HG02973 (cell line): ENCODE measurements at regions not wholly inside any gene's neighbourhood (a gene's known extent, or its start where the extent isn't known, plus 50 kb on each side); places are given as distances from the start of the nearest gene placed in this dataset.
"Not testable (repeated sequence)": the region's sequence is repeated elsewhere in the genome, so short reads cannot be mapped to it uniquely, and the experiment has no call there.

ENCODE experiments used
- ATAC-seq: cut with Tn5 transposase; IDR thresholded peaks from one replicate; pipeline ENCODE4 v1.9.1; 2021; ENCODE audit warnings: moderate library complexity; ENCODE audit not compliant: unreplicated experiment

DNA sequence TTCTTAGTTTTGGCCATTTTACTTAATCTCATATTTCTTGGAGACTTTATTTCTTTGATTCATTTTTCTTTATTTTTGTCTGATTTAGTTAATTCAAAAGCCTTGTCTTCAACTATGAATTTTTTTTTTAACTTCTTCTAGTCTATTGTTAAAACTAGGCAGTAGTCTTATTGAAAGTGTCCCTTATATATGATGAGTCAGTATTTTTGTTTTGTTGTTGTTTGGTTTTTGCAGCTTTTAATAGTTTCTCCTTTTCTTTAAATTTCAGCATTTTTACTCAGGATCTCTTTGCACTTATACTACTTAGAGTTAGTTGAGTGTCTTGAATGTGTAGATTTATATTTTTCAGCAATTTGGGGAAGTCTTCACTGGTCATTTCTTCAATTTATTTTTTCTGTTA lies 758.5 kb upstream of the CDH8 start:
- no peak for ATAC-seq

DNA sequence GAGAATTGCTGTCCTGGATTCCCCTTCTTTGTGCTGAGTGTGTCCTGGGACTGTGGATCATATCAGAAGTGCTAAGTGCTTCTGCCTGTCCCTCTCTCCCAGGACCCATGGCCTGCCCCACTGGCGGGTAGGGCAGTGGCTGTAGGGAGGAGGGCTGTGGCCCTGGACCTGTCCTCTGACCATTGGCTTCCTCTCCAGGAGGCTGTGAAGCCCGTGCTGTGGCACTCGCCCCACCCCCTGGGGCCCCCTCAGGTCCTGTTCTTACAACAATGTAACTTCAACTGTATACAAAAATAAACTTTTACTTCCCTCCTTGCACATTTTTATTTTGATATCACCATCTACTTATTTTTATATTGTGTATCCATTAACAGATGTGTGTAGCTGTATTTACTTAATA lies 743.8 kb upstream of the CDH8 start:
- not testable (repeated sequence) for ATAC-seq

DNA sequence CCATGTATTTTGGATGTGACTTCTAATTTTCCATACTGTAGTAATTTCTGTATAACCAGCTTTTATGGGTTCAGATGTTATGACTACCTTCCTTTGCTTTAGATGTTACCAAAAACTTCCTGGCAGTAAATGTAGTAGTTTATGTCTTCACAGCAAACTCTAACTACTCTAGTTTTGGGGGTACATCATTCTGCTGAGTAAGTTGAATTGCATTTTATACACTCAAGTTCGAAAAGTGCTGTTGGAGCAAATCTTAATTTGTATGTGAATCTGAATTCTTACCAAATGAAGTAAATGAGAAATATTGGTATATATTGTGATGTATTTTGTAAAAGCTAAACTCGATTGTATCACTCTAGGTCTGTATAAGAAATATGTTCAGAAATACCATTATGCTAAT lies 728.3 kb upstream of the CDH8 start:
- ATAC-seq: no peak

DNA sequence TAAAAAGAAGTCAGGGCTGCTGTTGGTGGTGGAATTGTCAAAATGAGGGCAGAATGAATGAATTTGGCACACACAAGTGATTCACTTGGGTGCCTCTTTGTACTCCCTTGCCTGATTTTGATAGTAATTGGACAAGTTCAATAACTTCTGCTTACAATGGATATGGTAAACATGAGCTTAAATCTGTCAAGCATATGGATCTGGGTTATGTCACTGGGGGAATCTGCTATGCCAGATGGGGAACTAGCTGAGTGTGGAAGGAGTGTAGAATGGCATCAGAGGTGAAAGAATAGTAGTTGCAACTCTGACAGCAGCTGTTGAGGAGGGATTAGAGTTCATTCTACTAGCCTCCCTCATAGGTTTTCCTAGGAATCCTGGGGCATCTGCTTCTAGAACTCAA lies 724.2 kb upstream of the CDH8 start:
- no peak for ATAC-seq

DNA sequence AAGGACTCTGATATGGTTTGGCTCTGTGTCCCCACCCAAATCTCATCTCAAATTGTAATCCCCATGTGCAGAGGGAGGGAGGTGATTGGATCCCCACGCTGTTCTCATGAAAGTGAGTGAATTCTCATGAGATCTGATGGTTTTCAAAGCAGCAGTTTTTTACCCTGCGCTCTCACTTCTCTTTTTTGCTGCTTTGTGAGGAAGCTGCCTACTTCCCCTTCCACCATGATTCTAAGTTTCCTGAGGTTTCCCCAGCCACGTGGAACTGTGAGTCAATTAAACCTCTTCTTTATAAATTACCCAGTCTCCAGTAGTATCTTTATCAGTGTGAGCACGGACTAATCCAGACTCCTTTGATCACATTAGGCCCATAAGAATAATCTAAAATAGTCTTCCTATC lies 719.7 kb upstream of the CDH8 start:
- ATAC-seq: no peak

DNA sequence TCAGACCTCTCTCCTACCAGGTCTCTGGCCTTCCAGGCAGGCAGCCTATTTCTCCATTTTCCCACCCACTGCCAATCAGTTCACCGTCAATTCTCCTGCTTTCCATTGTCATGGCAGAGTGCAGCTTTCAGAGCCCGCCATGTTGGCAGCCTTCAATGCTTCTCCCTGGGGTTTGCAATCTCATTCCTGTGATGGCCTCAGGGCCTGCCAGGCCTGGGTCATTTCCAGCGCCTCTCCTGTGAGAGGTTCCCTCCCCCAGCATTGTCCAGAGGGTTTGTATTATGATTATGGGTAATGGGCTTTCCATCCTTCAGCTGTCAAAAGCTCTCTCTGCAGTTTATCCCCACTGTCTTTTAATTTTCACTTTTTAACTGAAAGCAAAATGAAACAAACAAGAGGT lies 716.6 kb upstream of the CDH8 start:
- ATAC-seq: no peak

DNA sequence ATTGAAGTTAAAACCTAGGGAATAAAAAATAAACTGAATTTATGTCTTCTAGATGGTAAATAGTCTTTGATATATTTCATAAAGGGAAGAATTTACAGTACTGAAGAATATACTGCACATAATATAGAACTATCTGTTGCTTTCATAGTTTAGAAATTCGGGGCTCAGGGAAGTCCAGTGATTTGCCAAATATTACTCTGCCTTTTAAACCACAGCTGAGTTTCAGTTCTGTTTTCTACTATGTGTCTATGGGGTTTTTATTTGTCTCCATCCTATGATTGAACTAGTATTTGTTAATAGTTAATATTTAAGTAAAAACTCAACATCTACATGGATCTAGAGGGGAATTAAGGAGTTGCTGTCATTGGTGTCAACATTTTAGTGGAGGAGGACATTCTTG lies 715.0 kb upstream of the CDH8 start:
- no peak for ATAC-seq

DNA sequence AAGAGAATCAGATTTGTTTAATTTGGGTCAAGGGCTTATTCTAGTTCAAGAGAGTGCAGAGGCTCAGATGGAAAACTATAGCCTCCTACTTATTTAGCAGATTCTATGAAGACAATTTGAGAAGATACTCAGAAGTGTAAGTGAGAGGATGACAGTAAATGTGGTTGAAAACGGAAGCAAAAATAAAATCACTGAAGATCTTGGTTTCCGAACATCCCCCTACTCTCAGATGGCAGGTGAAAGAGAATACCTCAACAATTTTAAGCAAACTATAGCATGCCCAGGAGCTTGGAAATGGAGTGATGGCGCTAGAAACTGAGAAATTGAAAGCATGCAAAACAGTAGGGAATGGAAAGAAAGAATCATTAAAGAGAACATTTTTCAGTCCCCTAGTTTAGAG lies 705.5 kb upstream of the CDH8 start:
- no peak for ATAC-seq

DNA sequence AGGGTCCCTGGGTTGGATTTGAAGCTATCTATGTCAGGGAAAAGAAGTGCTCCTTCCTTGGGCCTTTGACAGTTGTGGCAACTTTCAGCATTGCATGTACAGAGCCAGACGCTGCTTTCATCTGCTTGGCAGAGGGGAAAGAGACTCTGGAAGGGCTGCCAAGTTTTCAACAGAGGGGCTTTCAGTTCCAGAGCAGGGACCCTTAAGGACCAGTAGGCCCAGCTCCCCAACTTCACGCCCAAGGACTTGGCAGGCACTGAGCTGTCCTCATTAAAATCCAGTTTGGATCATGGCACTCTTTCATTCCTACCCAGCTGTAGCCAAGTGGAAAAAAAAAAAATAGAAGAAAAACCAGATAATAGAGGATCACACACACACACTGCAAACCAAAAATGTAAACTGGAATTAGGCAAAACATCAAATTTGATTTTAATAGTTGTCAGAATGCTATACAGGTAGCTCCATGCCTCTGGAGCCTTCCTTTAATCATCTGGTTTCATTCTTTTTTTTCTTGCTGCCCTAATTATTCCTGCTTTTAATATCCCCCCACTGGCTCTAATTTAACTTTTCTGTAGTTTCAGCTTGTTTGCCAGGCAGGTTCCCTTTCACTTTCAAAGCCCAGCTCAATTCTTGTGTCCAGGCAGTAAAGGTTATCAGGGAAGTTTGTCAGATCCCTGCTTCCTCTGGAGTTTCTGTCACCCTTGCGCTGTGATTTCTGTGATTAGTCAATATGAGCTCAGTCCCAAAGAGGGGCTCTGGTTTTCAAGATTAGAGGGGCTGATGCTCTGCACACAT lies 702.6 kb upstream of the CDH8 start:
- ATAC-seq: no peak

DNA sequence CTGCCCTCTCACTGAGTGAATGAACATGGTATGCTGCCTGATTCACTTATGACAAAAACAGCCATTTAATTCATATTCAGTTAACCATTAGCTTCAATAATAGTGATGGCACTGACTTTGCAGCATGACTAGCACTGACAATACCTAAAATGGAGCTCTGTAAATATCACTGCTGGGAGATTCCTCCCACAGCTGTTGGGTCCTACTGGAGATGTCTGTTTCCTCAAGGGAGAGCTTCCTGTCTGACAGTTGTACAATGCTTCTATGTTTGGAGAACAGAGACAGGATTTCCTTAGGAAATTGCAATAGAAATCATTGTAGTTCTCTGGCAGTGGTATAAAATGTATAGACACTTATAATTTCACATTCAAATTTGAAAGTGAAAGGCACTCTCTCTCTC lies 695.9 kb upstream of the CDH8 start:
- ATAC-seq: no peak

DNA sequence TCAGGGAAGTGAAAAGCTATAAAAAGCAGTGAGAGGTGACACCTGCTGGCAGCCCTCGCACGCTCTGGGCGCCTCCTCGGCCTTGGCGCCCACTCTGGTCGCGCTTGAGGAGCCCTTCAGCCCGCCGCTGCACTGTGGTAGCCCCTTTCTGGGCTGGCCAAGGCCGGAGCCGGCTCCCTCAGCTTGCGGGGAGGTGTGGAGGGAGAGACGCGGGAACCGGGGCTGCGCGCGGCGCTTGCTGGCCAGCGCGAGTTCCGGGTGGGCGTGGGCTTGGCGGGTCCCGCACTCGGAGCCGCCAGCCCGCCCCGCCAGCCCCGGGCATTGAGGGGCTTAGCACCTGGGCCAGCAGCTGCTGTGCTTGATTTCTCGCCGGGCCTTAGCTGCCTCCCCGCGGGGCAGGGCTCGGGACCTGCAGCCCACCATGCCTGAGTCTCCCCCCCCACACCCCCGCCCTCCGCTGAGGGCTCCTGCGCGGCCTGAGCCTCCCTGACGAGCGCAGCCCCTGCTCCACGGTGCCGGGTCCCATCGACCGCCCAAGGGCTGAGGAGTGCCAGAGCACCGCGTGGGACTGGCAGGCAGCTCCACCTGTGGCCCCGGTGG lies 688.5 kb upstream of the CDH8 start:
- ATAC-seq: not testable (repeated sequence)

DNA sequence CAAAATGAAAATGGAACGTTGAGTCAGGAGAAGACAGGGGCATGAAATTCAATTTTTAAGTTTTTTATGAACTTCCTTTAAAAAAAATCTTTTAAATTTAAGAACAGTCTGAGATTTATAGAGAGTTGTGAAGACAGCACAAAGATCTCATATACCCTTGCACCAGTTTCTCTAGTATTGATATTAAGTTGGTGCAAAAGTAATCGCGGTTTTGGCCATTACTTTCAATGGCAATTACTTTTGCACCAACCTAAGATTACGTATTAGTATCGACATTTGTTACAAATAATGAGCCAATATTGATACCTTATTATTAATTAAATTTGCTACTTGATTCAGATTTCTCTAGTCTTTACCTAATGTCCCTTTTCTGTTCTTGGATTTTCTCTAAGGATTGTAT lies 684.4 kb upstream of the CDH8 start:
- no peak for ATAC-seq

DNA sequence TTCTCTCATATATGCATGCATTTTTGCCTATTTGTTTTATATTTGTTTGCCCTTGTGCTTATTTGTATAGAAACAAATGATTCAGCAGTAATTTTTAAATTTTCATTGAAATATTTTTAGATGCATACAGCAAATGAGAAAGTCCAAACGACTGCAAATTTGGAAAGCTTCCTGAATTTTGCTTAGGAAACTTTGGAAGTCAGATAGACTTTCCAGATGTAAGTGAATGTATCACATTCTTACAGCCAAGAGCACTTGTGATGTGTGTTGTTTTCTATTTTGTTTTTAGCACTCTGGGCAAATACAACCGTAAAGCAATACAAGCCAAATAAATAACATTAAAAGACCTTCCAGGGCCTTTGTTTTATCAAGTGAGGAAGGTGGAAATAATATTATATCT lies 680.8 kb upstream of the CDH8 start:
- no peak for ATAC-seq

DNA sequence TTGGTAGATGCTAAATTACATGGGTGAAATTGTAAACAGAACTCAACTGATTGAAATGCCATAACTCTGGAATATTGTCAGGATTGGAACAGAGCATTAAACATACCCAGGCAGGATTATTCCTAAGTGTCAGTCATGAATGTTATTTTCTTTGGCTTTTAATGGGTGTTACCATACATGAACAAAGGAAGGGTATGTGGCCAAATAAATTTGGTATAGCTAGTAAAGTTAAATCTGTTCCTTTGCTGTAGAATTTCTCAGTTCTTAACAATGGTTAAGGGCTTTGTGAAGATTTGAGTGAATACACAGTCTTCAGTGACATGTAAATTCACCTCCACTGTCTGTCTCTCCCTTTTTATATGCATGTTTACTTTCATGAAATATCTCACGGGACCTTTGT lies 679.5 kb upstream of the CDH8 start:
- no peak for ATAC-seq

DNA sequence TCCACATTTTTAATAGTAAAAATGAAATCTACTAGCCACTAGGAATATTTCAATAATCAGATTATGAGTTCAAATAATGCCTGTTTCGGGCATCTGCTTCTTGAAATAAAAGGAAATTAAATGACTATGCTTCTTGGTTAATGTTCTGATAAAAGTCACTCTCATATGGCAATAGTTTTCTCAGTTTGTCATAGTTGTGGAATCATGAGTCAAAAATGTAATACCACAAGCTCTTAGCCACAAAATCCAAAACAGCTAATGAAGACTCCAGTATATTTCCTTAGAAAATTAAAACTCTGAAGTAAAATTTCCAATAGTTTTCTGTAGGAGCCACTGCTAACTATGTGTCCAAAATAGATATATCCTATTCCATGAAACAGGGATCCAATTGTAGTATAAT lies 676.3 kb upstream of the CDH8 start:
- ATAC-seq: no peak

DNA sequence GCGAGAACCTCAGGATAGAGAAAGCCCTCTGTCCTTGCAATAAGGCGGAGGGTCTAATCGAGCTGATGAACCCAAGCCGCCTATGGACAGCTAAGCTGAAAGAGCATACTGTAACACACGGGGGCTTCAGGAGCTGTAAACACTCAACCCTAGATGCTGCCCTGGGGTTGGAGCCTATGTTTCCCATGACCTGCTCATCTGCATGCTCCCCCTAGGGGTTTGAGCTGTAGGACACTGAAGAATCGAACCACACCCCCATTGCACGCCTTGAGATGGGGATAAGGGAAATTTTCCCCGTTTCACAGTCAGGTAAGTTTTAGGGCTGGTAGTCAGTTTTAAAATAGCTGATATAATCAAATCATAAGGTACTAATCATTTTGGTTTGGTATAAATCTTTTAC lies 675.6 kb upstream of the CDH8 start:
- no peak for ATAC-seq

DNA sequence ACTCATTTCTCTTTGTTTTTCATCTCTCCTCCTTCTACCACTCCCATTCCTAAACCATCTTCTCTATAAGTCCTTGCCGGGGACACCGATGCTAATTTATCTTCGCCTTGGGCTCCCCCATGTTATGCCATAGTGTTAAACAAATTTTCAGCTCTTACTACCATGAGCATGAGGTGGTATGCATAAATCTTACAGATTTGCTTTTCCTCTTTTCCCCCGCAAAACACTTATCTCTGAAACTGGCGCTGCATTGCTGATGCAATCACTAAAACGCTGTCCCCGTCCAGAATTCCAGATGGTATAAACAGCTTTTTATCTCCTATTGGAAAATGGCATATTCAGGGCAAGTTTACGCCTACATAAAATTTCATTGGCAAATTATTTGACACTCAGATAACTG lies 673.6 kb upstream of the CDH8 start:
- no peak for ATAC-seq

DNA sequence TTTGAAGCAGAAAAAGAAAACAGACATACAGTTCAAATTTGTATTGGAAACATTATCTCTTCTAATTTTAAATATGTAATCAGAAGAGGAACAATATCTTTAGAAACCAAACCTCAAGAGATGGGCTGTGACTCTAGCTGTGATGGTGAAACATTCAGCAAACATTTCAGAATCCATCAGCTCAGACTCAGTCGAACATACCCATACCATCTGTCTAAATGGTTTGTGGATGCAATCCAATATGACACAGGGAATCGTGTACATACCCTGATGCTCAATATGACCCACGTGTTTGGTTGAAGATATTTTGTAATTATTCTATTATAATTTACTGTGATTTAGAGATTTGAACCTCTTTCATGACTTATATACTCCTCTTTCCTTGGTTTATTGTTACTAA lies 665.2 kb upstream of the CDH8 start:
- no peak for ATAC-seq

DNA sequence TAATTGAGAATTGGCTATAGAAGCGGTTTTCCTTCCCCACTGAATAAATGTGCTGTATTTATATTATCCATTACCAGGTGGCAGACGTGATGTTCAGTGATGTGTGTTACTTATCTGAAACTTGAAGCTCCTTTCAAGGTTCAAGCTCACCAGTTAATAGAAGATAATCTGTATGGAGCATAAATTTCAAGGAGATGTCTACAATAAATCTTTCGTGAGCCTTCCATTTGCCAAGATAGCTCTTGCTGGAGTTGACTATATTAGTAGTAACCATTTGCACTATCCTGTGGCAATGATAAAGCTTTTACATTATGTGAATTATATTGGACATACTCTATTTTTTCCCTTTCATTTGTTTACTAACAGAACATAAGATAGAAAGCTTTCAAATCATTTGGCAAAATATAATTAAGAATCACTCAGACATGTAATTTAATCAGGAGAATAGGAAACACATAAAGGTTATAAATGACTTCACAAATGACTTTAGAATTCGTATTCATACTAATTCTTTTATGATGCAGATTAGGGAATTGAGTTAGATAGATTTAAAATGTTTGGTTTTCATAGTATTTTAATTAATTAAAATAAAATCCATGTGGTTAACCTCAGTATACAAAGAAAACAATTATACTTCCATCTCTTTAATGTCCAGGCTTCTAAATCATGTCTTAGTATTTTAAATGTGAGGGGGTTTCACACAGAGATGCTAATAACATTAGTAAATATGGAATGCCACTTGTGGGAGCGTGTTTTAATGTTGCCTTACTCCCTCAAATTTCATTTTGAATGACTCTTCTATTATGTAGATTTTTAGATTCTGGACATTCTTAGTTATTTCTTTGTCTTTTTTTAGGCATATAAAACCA lies 664.4 kb upstream of the CDH8 start:
- no peak for ATAC-seq

DNA sequence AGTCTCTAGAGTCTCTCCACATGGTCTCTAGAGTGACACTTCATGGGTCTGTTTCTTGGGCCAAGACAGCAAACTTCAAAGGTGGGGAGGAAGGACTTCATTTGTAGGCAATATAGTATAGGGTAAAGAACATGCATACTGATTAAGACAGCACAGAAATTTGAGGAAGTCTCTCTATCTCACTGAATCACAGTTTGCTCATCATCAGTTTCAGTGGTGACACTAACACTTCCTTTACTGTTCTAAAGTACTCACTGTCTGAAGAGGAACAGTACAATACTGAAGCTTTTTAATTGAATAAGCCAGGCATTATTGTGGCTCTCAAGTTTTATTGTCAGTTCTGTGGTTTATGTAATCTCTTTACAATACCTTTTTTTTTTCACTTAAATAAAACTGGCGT lies 656.4 kb upstream of the CDH8 start:
- ATAC-seq: no peak

DNA sequence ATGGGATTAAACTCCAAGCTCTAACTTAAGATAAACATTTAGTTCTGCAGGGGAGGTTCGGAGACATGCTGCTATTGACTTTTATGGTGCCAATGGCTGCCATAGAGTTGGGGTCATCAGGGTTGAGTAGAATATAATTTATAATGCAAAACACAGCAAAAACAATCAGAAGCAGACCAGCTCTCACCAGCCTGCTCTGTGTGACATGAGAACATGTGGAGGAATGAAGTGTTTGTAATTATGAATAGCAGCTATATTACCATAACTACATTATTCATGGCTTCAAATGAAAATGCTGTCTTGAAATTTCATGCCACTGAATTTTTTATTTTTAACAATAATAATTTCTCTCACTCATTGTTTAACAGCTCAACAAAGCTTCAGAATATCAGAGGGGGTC lies 645.6 kb upstream of the CDH8 start:
- no peak for ATAC-seq

DNA sequence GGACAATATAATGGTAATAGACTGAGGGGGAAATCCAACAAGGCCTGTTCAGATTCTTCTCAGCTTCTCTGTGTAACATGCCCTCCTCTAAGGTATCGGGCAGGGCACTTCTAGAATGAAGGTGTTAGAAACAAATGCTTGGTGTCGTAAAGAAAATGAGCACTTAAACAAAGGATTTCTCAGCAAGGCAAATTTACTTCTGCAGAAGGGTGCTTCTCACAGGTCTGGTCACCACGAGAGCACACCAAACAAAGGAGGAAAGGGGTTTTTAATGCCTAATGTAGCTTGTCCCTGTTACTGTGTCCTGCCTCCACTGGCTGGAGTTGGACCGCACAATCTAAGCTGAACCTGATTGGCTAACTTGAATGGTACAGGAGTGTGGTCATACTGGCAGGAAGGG lies 642.6 kb upstream of the CDH8 start:
- ATAC-seq: no peak
